DND-41 (cell line): ENCODE measurements at regions not wholly inside any gene's neighbourhood (a gene's known extent, or its start where the extent isn't known, plus 50 kb on each side); places are given as distances from the start of the nearest gene placed in this dataset.

Experiments used
- ATAC-seq: fragments of 200-7000 bp; cut with Tn5 transposase; 3 replicates; pipeline ENCODE4 v1.9.1; 2021; ENCODE audit warnings: low read depth; ENCODE audit not compliant: insufficient read depth
- DNase-seq: peaks from one replicate; pipeline ENCODE4 v3.0.0-alpha.2; 2020
- H2AFZ ChIP-seq: 2 replicates; pipeline ENCODE4 v1.6.0; 2012; ENCODE audit warnings: low read depth, low read length
- H3K27ac ChIP-seq: 2 replicates; pipeline ENCODE4 v1.5.1; 2012; ENCODE audit warnings: low read length, inconsistent platforms
- H3K27me3 ChIP-seq: fragments of 200-600 bp; sonication (generic); 2 replicates; pipeline ENCODE4 v1.6.0; 2012; ENCODE audit warnings: low read length, mild to moderate bottlenecking, inconsistent platforms; ENCODE audit not compliant: insufficient read depth, poor library complexity
- H3K36me3 ChIP-seq: 2 replicates; pipeline ENCODE4 v1.5.1; 2012; ENCODE audit warnings: low read length, inconsistent platforms; ENCODE audit not compliant: insufficient read depth
- H3K4me1 ChIP-seq: 2 replicates; pipeline ENCODE4 v1.5.1; 2012; ENCODE audit warnings: mild to moderate bottlenecking, low read length; ENCODE audit not compliant: insufficient read depth
- H3K4me2 ChIP-seq: 2 replicates; pipeline ENCODE4 v1.6.0; 2012; ENCODE audit warnings: mild to moderate bottlenecking, moderate library complexity, low read length, inconsistent platforms; ENCODE audit not compliant: insufficient read depth
- H3K4me3 ChIP-seq, 2 experiments: fragments of 200-600 bp in 1 of 2; shearing (Covaris generic) in 1 of 2; 2 replicates each; pipeline ENCODE4 v1.5.1; 2012 to 2016; ENCODE audit warnings: inconsistent platforms in 2 of 2, low read length in 2 of 2, mild to moderate bottlenecking in 2 of 2, low read depth in 1 of 2, moderate library complexity in 1 of 2
- H3K79me2 ChIP-seq: 2 replicates; pipeline ENCODE4 v1.6.0; 2012; ENCODE audit warnings: low read length, inconsistent platforms; ENCODE audit not compliant: insufficient read depth
- H3K9ac ChIP-seq: 2 replicates; pipeline ENCODE4 v1.6.0; 2012; ENCODE audit warnings: low read depth, mild to moderate bottlenecking, inconsistent platforms, low read length, moderate library complexity
- H3K9me3 ChIP-seq: 2 replicates; pipeline ENCODE4 v1.5.1; 2012; ENCODE audit warnings: low read length, moderate library complexity, mild to moderate bottlenecking, inconsistent platforms; ENCODE audit not compliant: insufficient read depth, severe bottlenecking
- H4K20me1 ChIP-seq: 2 replicates; pipeline ENCODE4 v1.6.0; 2012; ENCODE audit warnings: low read length; ENCODE audit not compliant: insufficient read depth
- EZH2 ChIP-seq: IDR thresholded peaks from 3 replicates; pipeline ENCODE4 v1.6.1; 2012; ENCODE audit warnings: borderline replicate concordance, low read depth, mild to moderate bottlenecking, moderate library complexity, low read length, inconsistent platforms; ENCODE audit not compliant: severe bottlenecking
- TF ChIP-seq, protein P1 (sequence below): IDR thresholded peaks from 2 replicates; pipeline ENCODE4 v1.5.1; 2012; ENCODE audit warnings: borderline replicate concordance, low read length, moderate library complexity, mild to moderate bottlenecking; ENCODE audit not compliant: poor library complexity, severe bottlenecking; ENCODE audit errors: extremely low read depth

- H4K20me1 ChIP-seq, result no peaks in the 10 kb centered on the region
- TF ChIP-seq, protein P1, sequence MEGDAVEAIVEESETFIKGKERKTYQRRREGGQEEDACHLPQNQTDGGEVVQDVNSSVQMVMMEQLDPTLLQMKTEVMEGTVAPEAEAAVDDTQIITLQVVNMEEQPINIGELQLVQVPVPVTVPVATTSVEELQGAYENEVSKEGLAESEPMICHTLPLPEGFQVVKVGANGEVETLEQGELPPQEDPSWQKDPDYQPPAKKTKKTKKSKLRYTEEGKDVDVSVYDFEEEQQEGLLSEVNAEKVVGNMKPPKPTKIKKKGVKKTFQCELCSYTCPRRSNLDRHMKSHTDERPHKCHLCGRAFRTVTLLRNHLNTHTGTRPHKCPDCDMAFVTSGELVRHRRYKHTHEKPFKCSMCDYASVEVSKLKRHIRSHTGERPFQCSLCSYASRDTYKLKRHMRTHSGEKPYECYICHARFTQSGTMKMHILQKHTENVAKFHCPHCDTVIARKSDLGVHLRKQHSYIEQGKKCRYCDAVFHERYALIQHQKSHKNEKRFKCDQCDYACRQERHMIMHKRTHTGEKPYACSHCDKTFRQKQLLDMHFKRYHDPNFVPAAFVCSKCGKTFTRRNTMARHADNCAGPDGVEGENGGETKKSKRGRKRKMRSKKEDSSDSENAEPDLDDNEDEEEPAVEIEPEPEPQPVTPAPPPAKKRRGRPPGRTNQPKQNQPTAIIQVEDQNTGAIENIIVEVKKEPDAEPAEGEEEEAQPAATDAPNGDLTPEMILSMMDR, result peak; percentile 40
- no peak for TF ChIP-seq EZH2
- peak; percentile 58; the same call in 1 of the 3 replicates for ATAC-seq
Observed at GRCh38 chr9:81083067-81083466, 606.3 kb downstream of the TLE1 start.

GRCh38 chr9:81082221-81082620, 607.1 kb downstream of the TLE1 start:
- no peaks in the 10 kb centered on the region for H3K9me3 ChIP-seq
- no peaks in the 10 kb centered on the region for H3K4me1 ChIP-seq
- H3K9ac ChIP-seq, result no peak overlapping the region
- no peak overlapping the region for H3K27ac ChIP-seq
- no peaks in the 10 kb centered on the region for H4K20me1 ChIP-seq
- no peaks in the 10 kb centered on the region for H3K79me2 ChIP-seq
- no peak for TF ChIP-seq EZH2
- TF ChIP-seq, protein P1, result no peak
- H3K27me3 ChIP-seq, result no peaks in the 10 kb centered on the region
- no peak overlapping the region for H3K4me3 ChIP-seq
- H3K4me2 ChIP-seq, result no peak overlapping the region
- H3K36me3 ChIP-seq, result no peaks in the 10 kb centered on the region
- ATAC-seq, result no peak
- DNase-seq, result no peak
- no peak overlapping the region for H2AFZ ChIP-seq

More at GRCh38 chr9:81083067-81083466, 606.3 kb downstream of the TLE1 start:
- no peaks in the 10 kb centered on the region for H3K27me3 ChIP-seq
- H2AFZ ChIP-seq, result no peak overlapping the region
- H3K4me3 ChIP-seq, result no peak overlapping the region
- H3K4me1 ChIP-seq, result no peaks in the 10 kb centered on the region
- DNase-seq, result no peak
- H3K27ac ChIP-seq, result no peak overlapping the region
- H3K9ac ChIP-seq, result no peak overlapping the region
- no peaks in the 10 kb centered on the region for H3K79me2 ChIP-seq
- H3K36me3 ChIP-seq, result no peaks in the 10 kb centered on the region
- H3K9me3 ChIP-seq, result no peaks in the 10 kb centered on the region
- H3K4me2 ChIP-seq, result no peak overlapping the region

- H3K9ac ChIP-seq, result no peak overlapping the region
- H4K20me1 ChIP-seq, result no peaks in the 10 kb centered on the region
- H3K36me3 ChIP-seq, result no peaks in the 10 kb centered on the region
- no peak overlapping the region for H2AFZ ChIP-seq
- H3K4me2 ChIP-seq, result no peak overlapping the region
- TF ChIP-seq, protein P1, result no peak
- TF ChIP-seq EZH2, result no peak
- H3K79me2 ChIP-seq, result no peaks in the 10 kb centered on the region
- no peaks in the 10 kb centered on the region for H3K27me3 ChIP-seq
- DNase-seq (no peak), ATAC-seq (no peak)
- no peak overlapping the region for H3K4me3 ChIP-seq
- H3K9me3 ChIP-seq, result no peaks in the 10 kb centered on the region
- no peaks in the 10 kb centered on the region for H3K4me1 ChIP-seq
- no peak overlapping the region for H3K27ac ChIP-seq
Observed at GRCh38 chr9:81080900-81081299, 608.4 kb downstream of the TLE1 start.

DNA sequence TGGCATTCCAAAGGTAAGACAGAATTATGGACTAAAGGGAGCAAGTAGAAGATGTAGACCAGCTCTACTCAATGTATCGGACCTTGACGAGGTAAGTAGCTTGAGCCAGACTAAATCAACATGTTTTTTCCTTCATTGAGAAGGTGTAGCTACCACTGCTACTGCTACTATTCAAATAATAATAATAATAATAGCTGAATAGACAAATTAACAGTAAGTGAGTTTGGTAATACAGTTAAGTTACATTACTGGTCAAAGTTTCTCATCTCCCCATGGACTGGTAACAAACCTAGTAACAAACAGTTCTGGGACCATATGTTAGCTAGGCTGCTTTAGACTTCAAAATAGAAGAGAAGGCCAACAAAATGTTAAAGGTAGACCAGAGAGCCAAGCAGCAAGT, 609.2 kb downstream of the TLE1 start:
- DNase-seq (no peak), ATAC-seq (no peak)
- H4K20me1 ChIP-seq, result no peaks in the 10 kb centered on the region
- H3K27ac ChIP-seq, result no peak overlapping the region
- no peaks in the 10 kb centered on the region for H3K36me3 ChIP-seq
- H3K4me1 ChIP-seq, result no peaks in the 10 kb centered on the region
- H2AFZ ChIP-seq, result no peak overlapping the region
- H3K79me2 ChIP-seq, result no peaks in the 10 kb centered on the region
- H3K9me3 ChIP-seq, result no peaks in the 10 kb centered on the region
- no peak overlapping the region for H3K4me2 ChIP-seq
- H3K4me3 ChIP-seq, result no peak overlapping the region
- H3K27me3 ChIP-seq, result no peaks in the 10 kb centered on the region
- TF ChIP-seq, protein P1, result no peak
- no peak for TF ChIP-seq EZH2
- H3K9ac ChIP-seq, result no peak overlapping the region
